ENCODE measurements at regions not wholly inside any gene's neighbourhood (a gene's known extent, or its start where the extent isn't known, plus 50 kb on each side); places are given as distances from the start of the nearest gene placed in this dataset.

GRCh38 chr4:147060151-147060931 lies 114.7 kb upstream of the TTC29 start:
- TF ChIP-seq CTCF (IDR thresholded peaks at IDR 0.05): no peak
- no peak for TF ChIP-seq POLR2A (IDR thresholded peaks at IDR 0.05)
